ENCODE measurements at regions not wholly inside any gene's neighbourhood (a gene's known extent, or its start where the extent isn't known, plus 50 kb on each side); places are given as distances from the start of the nearest gene placed in this dataset.

GRCh38 chr4:13054420-13054970 lies 429.6 kb downstream of the RAB28 start:
- peak in 1 of 3 donors; percentile 53 for DNase-seq

GRCh38 chr4:13047591-13047990 lies 436.5 kb downstream of the RAB28 start:
- DNase-seq = no peak

- no peak for DNase-seq
Measured at GRCh38 chr4:13036841-13037240, 447.3 kb downstream of the RAB28 start.

GRCh38 chr4:13032936-13033335 lies 451.2 kb downstream of the RAB28 start:
- DNase-seq = peak; percentile 22 to 76 (median 62)

- DNase-seq = no peak
Measured at GRCh38 chr4:13024147-13025105, 459.7 kb downstream of the RAB28 start.

GRCh38 chr4:13007802-13008470 lies 476.2 kb downstream of the RAB28 start:
- DNase-seq = peak; percentile 8 to 60 (median 37)

GRCh38 chr4:12993923-12994322 lies 490.2 kb downstream of the RAB28 start:
- no peak for DNase-seq

GRCh38 chr4:12987284-12987683 lies 496.9 kb downstream of the RAB28 start:
- DNase-seq = no peak

- no peak for DNase-seq
Measured at GRCh38 chr4:12979797-12980196, 504.3 kb downstream of the RAB28 start.

GRCh38 chr4:12978310-12978709 lies 505.8 kb downstream of the RAB28 start:
- no peak for DNase-seq

GRCh38 chr4:12975511-12975910 lies 508.6 kb downstream of the RAB28 start:
- DNase-seq = no peak

- no peak for DNase-seq
Measured at GRCh38 chr4:12973522-12973921, 510.6 kb downstream of the RAB28 start.

- DNase-seq = no peak
Measured at GRCh38 chr4:12968345-12968744, 515.8 kb downstream of the RAB28 start.

- DNase-seq = no peak
Measured at GRCh38 chr4:12966726-12967125, 517.4 kb downstream of the RAB28 start.

- DNase-seq = no peak
Measured at GRCh38 chr4:12965334-12965733, 518.8 kb downstream of the RAB28 start.

- no peak for DNase-seq
Measured at GRCh38 chr4:12963912-12964311, 520.2 kb downstream of the RAB28 start.

GRCh38 chr4:12963291-12963690 lies 520.8 kb downstream of the RAB28 start:
- DNase-seq = no peak

GRCh38 chr4:12961713-12962112 lies 522.4 kb downstream of the RAB28 start:
- DNase-seq = no peak

- peak in 2 of 3 donors; percentile 20 to 38 for DNase-seq
Measured at GRCh38 chr4:12958436-12958835, 525.7 kb downstream of the RAB28 start.

- no peak for DNase-seq
Measured at GRCh38 chr4:12957108-12957507, 527.0 kb downstream of the RAB28 start.

GRCh38 chr4:12956026-12956425 lies 528.1 kb downstream of the RAB28 start:
- no peak for DNase-seq

- no peak for DNase-seq
Measured at GRCh38 chr4:12949719-12950490, 534.2 kb downstream of the RAB28 start.
